ENCODE measurements at regions not wholly inside any gene's neighbourhood (a gene's known extent, or its start where the extent isn't known, plus 50 kb on each side); places are given as distances from the start of the nearest gene placed in this dataset.

DNA sequence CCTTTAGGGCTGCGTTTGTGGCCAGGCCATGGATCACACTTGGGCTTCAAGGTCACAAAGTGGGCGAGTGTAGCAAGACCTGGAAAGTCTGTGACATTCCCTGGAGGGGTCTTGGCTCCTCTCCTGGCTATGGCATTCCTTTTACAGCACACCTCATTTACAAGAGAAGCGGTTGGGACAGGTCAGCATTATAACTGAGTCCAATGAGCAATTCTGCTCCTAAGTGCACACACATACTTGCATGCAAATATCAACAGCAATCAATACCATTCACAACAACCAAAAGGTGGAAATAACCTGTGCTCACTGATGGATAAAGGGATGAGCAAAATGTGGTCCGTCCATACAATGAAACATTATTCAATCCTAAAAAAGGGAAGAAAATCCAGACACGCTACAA, 298.2 kb downstream of the CTTN start:
- TF ChIP-seq, protein P1, sequence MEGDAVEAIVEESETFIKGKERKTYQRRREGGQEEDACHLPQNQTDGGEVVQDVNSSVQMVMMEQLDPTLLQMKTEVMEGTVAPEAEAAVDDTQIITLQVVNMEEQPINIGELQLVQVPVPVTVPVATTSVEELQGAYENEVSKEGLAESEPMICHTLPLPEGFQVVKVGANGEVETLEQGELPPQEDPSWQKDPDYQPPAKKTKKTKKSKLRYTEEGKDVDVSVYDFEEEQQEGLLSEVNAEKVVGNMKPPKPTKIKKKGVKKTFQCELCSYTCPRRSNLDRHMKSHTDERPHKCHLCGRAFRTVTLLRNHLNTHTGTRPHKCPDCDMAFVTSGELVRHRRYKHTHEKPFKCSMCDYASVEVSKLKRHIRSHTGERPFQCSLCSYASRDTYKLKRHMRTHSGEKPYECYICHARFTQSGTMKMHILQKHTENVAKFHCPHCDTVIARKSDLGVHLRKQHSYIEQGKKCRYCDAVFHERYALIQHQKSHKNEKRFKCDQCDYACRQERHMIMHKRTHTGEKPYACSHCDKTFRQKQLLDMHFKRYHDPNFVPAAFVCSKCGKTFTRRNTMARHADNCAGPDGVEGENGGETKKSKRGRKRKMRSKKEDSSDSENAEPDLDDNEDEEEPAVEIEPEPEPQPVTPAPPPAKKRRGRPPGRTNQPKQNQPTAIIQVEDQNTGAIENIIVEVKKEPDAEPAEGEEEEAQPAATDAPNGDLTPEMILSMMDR (conservative IDR thresholded peaks at IDR 0.05 in 1 of 2, IDR thresholded peaks at IDR 0.05 in 1 of 2; ENCODE audit: low read depth in 1 of 2, low read length in 2 of 2) = no peak
- no peak for TF ChIP-seq EZH2 (IDR thresholded peaks at IDR 0.05; ENCODE audit: low read length, missing control alignments)
